GM23338 (cell line): ENCODE measurements at regions not wholly inside any gene's neighbourhood (a gene's known extent, or its start where the extent isn't known, plus 50 kb on each side); places are given as distances from the start of the nearest gene placed in this dataset.

Experiments
- ATAC-seq: fragments of 200-7000 bp; cut with Tn5 transposase; 3 replicates; pipeline ENCODE4 v1.9.1; 2020
- DNase-seq: peaks from one replicate; pipeline ENCODE4 v3.0.0-alpha.2; 2015; ENCODE audit warnings: low spot score
- H2AFZ ChIP-seq: fragments of 200-600 bp; sonication (generic); 2 replicates; pipeline ENCODE4 v1.8.0; 2016; ENCODE audit warnings: antibody characterized with exemption, mild to moderate bottlenecking, moderate library complexity
- H3F3A ChIP-seq: fragments of 200-600 bp; sonication (generic); replicated peaks from 2 replicates; pipeline ENCODE4 v1.8.0; 2017; ENCODE audit warnings: antibody characterized with exemption, mixed run types, low read depth
- H3K27ac ChIP-seq: fragments of 200-600 bp; sonication (generic); 2 replicates; pipeline ENCODE4 v1.6.1; 2016; ENCODE audit warnings: low read depth
- H3K27me3 ChIP-seq: fragments of 200-600 bp; sonication (generic); 2 replicates; pipeline ENCODE4 v1.8.0; 2016; ENCODE audit warnings: mild to moderate bottlenecking, mixed run types, moderate library complexity; ENCODE audit not compliant: insufficient read depth
- H3K36me3 ChIP-seq: fragments of 200-600 bp; sonication (generic); 2 replicates; pipeline ENCODE4 v1.8.0; 2016; ENCODE audit warnings: mild to moderate bottlenecking; ENCODE audit not compliant: insufficient read depth
- H3K4me1 ChIP-seq: fragments of 200-600 bp; sonication (generic); 2 replicates; pipeline ENCODE4 v1.8.0; 2016; ENCODE audit warnings: mild to moderate bottlenecking, moderate library complexity; ENCODE audit not compliant: insufficient read depth
- H3K4me2 ChIP-seq: fragments of 200-600 bp; sonication (generic); 2 replicates; pipeline ENCODE4 v1.7.1; 2017; ENCODE audit warnings: mixed run types
- H3K4me3 ChIP-seq: fragments of 200-600 bp; sonication (generic); 2 replicates; pipeline ENCODE4 v1.6.1; 2016; ENCODE audit warnings: mixed run types
- H3K79me2 ChIP-seq: fragments of 200-600 bp; sonication (generic); replicated peaks from 2 replicates; pipeline ENCODE4 v1.8.0; 2017; ENCODE audit warnings: mild to moderate bottlenecking; ENCODE audit not compliant: insufficient read depth
- H3K9me2 ChIP-seq: fragments of 200-600 bp; sonication (generic); 2 replicates; pipeline ENCODE4 v1.8.0; 2017; ENCODE audit not compliant: insufficient read depth
- H4K20me1 ChIP-seq: fragments of 200-600 bp; sonication (generic); replicated peaks from 2 replicates; pipeline ENCODE4 v1.8.0; 2017; ENCODE audit warnings: mild to moderate bottlenecking; ENCODE audit not compliant: insufficient read depth
- H3K27ac Mint-ChIP-seq: 2 replicates; pipeline ENCODE4 v1.8.0; 2020; ENCODE audit warnings: inconsistent platforms, mild to moderate bottlenecking, moderate library complexity, mixed read lengths
- H3K27me3 Mint-ChIP-seq: 3 replicates; pipeline ENCODE4 v1.8.0; 2022; ENCODE audit warnings: low read depth, mild to moderate bottlenecking, moderate library complexity, mixed read lengths, inconsistent platforms; ENCODE audit not compliant: insufficient read depth, poor library complexity
- H3K36me3 Mint-ChIP-seq: 3 replicates; pipeline ENCODE4 v1.8.0; 2021; ENCODE audit warnings: low read depth, mild to moderate bottlenecking, inconsistent platforms, moderate library complexity, mixed read lengths
- H3K4me1 Mint-ChIP-seq: 3 replicates; pipeline ENCODE4 v1.8.0; 2020; ENCODE audit warnings: mild to moderate bottlenecking, inconsistent platforms, mixed read lengths
- H3K4me3 Mint-ChIP-seq: 3 replicates; pipeline ENCODE4 v1.8.0; 2021; ENCODE audit warnings: moderate library complexity, mild to moderate bottlenecking, inconsistent platforms, mixed read lengths
- H3K9me3 Mint-ChIP-seq: 3 replicates; pipeline ENCODE4 v1.8.0; 2020; ENCODE audit warnings: moderate library complexity, mild to moderate bottlenecking, inconsistent platforms, mixed read lengths
- EZH2 ChIP-seq: fragments of 200-600 bp; sonication (generic); IDR thresholded peaks from one replicate; pipeline ENCODE4 v1.8.0; 2017; ENCODE audit warnings: antibody characterized with exemption, mild to moderate bottlenecking, low read depth; ENCODE audit not compliant: unreplicated experiment
- NANOG ChIP-seq: IDR thresholded peaks from 2 replicates; pipeline ENCODE4 v1.6.1; 2016; ENCODE audit warnings: antibody characterized with exemption, borderline replicate concordance
- REST ChIP-seq: IDR thresholded peaks from one replicate; pipeline ENCODE4 v1.6.1; 2018; ENCODE audit warnings: antibody characterized with exemption; ENCODE audit not compliant: unreplicated experiment
- STAT1 ChIP-seq: IDR thresholded peaks from one replicate; pipeline ENCODE4 v1.6.1; 2016; ENCODE audit warnings: antibody characterized with exemption; ENCODE audit not compliant: unreplicated experiment
- ZNF114 ChIP-seq: fragments of 250-450 bp; sonication (Bioruptor Pico); IDR thresholded peaks from 2 replicates; pipeline ENCODE4 v1.5.0; 2020; ENCODE audit warnings: mild to moderate bottlenecking, moderate library complexity
- TF ChIP-seq, protein P1 (sequence below), 2 experiments: fragments of 200-600 bp in 1 of 2; sonication (generic) in 1 of 2; conservative IDR thresholded peaks; 2 replicates each; pipeline versions ENCODE4 v1.5.1 to v1.6.1; 2016 to 2017; ENCODE audit warnings: antibody characterized with exemption in 2 of 2, low read depth in 2 of 2, mild to moderate bottlenecking in 2 of 2, moderate library complexity in 1 of 2

DNA sequence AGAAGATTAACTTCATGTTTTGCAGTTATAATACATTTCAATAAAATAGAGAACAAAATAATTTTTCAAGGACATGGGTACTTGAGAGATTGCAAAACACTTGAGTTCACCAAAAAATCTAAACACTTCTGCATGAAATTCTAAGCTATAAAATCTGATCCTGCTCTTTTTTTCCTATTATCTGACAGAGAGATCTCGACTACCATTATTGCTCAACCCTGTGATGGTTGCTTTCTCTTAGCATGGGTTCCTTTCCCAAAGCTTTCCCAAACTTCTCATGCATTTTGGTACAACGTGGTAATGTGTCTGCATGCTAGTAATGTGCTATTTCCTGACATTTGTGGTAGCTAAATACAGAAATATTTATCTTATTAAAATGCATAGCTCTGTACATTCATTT, 1243.1 kb upstream of the ADGRB3 start:
- Histone ChIP-seq H3K27ac (no peak overlapping the region), H3K36me3 (0 out of 2 replicates have a peak, but pooled peaks cover 6% of the 10 kb centered on the region), H3K4me1 (no peaks in the 10 kb centered on the region), H3K27me3 (no peaks in the 10 kb centered on the region), H3K79me2 (no peaks in the 10 kb centered on the region), H3K4me3 (no peak overlapping the region), H2AFZ (no peak overlapping the region), H4K20me1 (no peaks in the 10 kb centered on the region), H3K4me2 (no peak overlapping the region), H3K9me2 (no peaks in the 10 kb centered on the region), H3F3A (no peaks in the 10 kb centered on the region)
- no peaks in the 10 kb centered on the region for H3K4me1 Mint-ChIP-seq
- H3K27me3 Mint-ChIP-seq: no peaks in the 10 kb centered on the region
- DNase-seq (no peak), ATAC-seq (no peak)
- H3K27ac Mint-ChIP-seq: no peak overlapping the region
- TF ChIP-seq NANOG: no peak
- TF ChIP-seq ZNF114 (CRISPR knock-in tag): no peak
- TF ChIP-seq REST: no peak
- TF ChIP-seq, protein P1, sequence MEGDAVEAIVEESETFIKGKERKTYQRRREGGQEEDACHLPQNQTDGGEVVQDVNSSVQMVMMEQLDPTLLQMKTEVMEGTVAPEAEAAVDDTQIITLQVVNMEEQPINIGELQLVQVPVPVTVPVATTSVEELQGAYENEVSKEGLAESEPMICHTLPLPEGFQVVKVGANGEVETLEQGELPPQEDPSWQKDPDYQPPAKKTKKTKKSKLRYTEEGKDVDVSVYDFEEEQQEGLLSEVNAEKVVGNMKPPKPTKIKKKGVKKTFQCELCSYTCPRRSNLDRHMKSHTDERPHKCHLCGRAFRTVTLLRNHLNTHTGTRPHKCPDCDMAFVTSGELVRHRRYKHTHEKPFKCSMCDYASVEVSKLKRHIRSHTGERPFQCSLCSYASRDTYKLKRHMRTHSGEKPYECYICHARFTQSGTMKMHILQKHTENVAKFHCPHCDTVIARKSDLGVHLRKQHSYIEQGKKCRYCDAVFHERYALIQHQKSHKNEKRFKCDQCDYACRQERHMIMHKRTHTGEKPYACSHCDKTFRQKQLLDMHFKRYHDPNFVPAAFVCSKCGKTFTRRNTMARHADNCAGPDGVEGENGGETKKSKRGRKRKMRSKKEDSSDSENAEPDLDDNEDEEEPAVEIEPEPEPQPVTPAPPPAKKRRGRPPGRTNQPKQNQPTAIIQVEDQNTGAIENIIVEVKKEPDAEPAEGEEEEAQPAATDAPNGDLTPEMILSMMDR (conservative IDR thresholded peaks at IDR 0.05; ENCODE audit: low read depth in 2 of 2): no peak
- peaks cover 16% of the 10 kb centered on the region for H3K36me3 Mint-ChIP-seq
- peaks cover 22% of the 10 kb centered on the region for H3K9me3 Mint-ChIP-seq
- H3K4me3 Mint-ChIP-seq: no peak overlapping the region

DNA sequence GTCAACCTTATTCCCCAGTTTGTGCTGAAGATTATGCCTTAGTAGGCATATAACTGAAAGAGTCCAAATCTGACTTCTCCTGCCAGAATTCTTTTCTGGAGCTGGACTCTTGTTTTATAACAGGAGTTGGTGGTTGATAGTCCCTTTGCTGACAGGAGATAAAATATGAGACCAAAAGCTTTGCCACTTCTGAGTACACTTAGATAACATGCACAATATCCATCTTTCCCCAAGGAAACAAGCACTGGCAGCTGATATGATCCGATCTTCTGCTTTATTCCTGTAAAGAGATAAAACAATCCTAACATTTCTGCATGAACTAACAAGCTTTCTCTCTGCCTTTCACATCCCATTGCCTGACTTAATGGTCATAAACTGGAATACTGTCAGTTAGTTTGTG, 1265.4 kb upstream of the ADGRB3 start:
- H3K4me3 ChIP-seq: no peak overlapping the region
- Mint-ChIP-seq H3K4me3 (no peak overlapping the region), H3K27me3 (no peaks in the 10 kb centered on the region), H3K9me3 (no peaks in the 10 kb centered on the region), H3K27ac (no peak overlapping the region), H3K36me3 (no peaks in the 10 kb centered on the region), H3K4me1 (no peaks in the 10 kb centered on the region)
- no peak overlapping the region for H3K27ac ChIP-seq
- no peak for TF ChIP-seq ZNF114 (CRISPR knock-in tag)
- no peak for TF ChIP-seq EZH2
- no peak overlapping the region for H2AFZ ChIP-seq
- H3K79me2 ChIP-seq: no peaks in the 10 kb centered on the region
- no peaks in the 10 kb centered on the region for H3K9me2 ChIP-seq
- no peaks in the 10 kb centered on the region for H3K4me1 ChIP-seq
- DNase-seq (no peak), ATAC-seq (no peak)
- H3K4me2 ChIP-seq: no peak overlapping the region
- H4K20me1 ChIP-seq: no peaks in the 10 kb centered on the region
- no peaks in the 10 kb centered on the region for H3K27me3 ChIP-seq
- H3K36me3 ChIP-seq: no peaks in the 10 kb centered on the region
- no peaks in the 10 kb centered on the region for H3F3A ChIP-seq

DNA sequence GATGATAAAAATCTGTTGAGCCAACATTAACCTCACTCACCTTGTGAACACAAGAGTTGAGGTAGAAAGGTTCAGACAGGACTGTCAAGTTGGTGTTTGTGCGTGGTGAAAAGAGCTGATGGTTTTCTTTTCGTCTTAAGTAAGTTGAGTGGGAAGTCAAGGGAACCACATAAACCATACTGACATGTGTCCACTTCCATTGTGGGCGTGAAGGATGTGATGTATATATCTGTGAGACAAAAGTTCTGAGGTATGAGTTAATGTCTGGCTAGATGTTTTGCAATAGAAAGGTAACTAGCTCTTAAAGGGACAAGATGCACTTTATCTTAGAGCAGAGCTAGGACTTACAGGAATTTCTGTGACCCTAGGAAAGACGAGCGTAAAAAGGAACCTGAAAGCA, 1272.1 kb upstream of the ADGRB3 start:
- no peaks in the 10 kb centered on the region for H3K27me3 ChIP-seq
- H3K4me3 Mint-ChIP-seq: no peak overlapping the region

More for the DNA sequence above, 1272.1 kb upstream of the ADGRB3 start:
- Histone ChIP-seq H3K27ac (no peak overlapping the region), H3K4me3 (no peak overlapping the region), H3K9me2 (no peaks in the 10 kb centered on the region), H2AFZ (no peak overlapping the region), H3F3A (no peaks in the 10 kb centered on the region), H3K36me3 (no peaks in the 10 kb centered on the region), H3K4me1 (no peaks in the 10 kb centered on the region), H3K4me2 (no peak overlapping the region), H4K20me1 (no peaks in the 10 kb centered on the region), H3K79me2 (no peaks in the 10 kb centered on the region)
- H3K4me1 Mint-ChIP-seq: no peaks in the 10 kb centered on the region
- ATAC-seq (no peak), DNase-seq (no peak)
- H3K9me3 Mint-ChIP-seq: no peaks in the 10 kb centered on the region; the same call in 2 of the 3 replicates
- TF ChIP-seq REST: no peak
- no peak for TF ChIP-seq STAT1
- no peaks in the 10 kb centered on the region for H3K36me3 Mint-ChIP-seq
- no peak overlapping the region for H3K27ac Mint-ChIP-seq
- no peaks in the 10 kb centered on the region for H3K27me3 Mint-ChIP-seq
